NB4 (cell line): ENCODE measurements at regions not wholly inside any gene's neighbourhood (a gene's known extent, or its start where the extent isn't known, plus 50 kb on each side); places are given as distances from the start of the nearest gene placed in this dataset.

Source experiments
- DNase-seq: peaks from one replicate; pipeline ENCODE4 v3.0.0; 2010; ENCODE audit warnings: low read depth
- H3K4me3 ChIP-seq: one replicate; pipeline ENCODE4 v1.5.1; 2011; ENCODE audit warnings: mild to moderate bottlenecking, low read depth, low read length, moderate library complexity
- MYC ChIP-seq: IDR thresholded peaks from 2 replicates; pipeline ENCODE4 v1.6.1; 2011; ENCODE audit warnings: low read depth, low read length
- POLR2A ChIP-seq: IDR thresholded peaks from 2 replicates; pipeline ENCODE4 v1.6.1; 2011; ENCODE audit warnings: mild to moderate bottlenecking; ENCODE audit not compliant: insufficient read length; ENCODE audit errors: extremely low read depth
- TF ChIP-seq, protein P1 (sequence below): IDR thresholded peaks from one replicate; pipeline ENCODE4 v1.5.1; 2012; ENCODE audit warnings: low read depth, low read length
- TF ChIP-seq, protein P2 (sequence below): IDR thresholded peaks from 2 replicates; pipeline ENCODE4 v1.6.1; 2011; ENCODE audit warnings: low read depth, low read length

GRCh38 chr2:193965263-193965662, 1691.8 kb upstream of the SLC39A10 start:
- no peak for TF ChIP-seq MYC
- TF ChIP-seq POLR2A: no peak
- TF ChIP-seq, protein P1, sequence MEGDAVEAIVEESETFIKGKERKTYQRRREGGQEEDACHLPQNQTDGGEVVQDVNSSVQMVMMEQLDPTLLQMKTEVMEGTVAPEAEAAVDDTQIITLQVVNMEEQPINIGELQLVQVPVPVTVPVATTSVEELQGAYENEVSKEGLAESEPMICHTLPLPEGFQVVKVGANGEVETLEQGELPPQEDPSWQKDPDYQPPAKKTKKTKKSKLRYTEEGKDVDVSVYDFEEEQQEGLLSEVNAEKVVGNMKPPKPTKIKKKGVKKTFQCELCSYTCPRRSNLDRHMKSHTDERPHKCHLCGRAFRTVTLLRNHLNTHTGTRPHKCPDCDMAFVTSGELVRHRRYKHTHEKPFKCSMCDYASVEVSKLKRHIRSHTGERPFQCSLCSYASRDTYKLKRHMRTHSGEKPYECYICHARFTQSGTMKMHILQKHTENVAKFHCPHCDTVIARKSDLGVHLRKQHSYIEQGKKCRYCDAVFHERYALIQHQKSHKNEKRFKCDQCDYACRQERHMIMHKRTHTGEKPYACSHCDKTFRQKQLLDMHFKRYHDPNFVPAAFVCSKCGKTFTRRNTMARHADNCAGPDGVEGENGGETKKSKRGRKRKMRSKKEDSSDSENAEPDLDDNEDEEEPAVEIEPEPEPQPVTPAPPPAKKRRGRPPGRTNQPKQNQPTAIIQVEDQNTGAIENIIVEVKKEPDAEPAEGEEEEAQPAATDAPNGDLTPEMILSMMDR: no peak
- TF ChIP-seq, protein P2, sequence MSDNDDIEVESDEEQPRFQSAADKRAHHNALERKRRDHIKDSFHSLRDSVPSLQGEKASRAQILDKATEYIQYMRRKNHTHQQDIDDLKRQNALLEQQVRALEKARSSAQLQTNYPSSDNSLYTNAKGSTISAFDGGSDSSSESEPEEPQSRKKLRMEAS: no peak
- H3K4me3 ChIP-seq: no peak overlapping the region
- no peak for DNase-seq

DNA sequence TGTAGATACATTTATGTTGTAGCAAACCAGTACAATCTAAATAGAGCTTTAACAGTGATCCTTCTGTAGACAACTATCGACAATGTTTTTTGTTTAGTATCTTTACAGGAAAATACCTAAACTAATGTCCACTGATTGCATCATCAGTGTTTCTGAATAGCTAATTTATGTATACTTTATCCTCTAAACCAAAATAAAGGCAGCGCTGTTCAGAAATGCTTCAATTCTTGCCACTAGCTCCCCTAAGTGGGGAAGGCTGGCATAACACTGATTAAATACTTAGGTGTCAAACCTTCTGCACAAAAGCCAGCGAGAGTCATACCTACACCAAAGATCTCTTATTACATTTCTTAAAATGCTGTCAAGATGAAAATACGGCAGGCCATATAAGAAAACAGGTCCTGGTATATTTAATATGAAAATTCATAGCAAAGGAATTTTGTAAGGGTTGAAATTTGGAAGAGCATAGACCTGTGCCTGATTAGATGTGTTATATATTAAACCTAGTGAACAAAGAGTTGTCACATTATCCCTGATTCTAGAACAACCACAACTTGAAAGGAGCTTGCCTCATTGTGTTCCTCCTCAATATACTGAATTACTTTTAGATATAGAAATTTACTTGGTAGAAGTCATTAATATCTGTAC, 1693.4 kb upstream of the SLC39A10 start:
- peak; percentile 25 for DNase-seq
- no peak for TF ChIP-seq MYC
- TF ChIP-seq, protein P1: peak; percentile 38
- no peak overlapping the region for H3K4me3 ChIP-seq

DNA sequence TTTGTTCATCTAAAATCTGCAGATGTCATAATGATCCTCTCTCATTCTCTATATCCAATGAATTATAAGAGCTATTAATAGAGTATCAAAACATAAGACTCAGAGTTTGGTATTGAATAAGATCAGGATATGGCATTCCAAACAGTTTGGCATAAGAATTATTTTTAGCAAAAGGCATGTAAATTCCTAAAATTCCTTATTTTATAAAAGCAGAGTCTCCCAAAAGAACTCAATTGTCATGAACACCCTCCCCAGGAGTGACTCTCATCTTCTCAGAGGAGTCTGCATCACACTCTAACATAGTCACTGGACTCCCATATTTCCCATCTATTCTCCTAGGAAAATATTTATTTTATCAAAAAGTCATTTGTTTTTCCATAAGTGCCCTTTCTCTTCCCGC, 1710.2 kb upstream of the SLC39A10 start:
- no peak for DNase-seq
- no peak overlapping the region for H3K4me3 ChIP-seq
- TF ChIP-seq, protein P2: no peak
- TF ChIP-seq POLR2A (no peak), MYC (no peak)
- TF ChIP-seq, protein P1: no peak

DNA sequence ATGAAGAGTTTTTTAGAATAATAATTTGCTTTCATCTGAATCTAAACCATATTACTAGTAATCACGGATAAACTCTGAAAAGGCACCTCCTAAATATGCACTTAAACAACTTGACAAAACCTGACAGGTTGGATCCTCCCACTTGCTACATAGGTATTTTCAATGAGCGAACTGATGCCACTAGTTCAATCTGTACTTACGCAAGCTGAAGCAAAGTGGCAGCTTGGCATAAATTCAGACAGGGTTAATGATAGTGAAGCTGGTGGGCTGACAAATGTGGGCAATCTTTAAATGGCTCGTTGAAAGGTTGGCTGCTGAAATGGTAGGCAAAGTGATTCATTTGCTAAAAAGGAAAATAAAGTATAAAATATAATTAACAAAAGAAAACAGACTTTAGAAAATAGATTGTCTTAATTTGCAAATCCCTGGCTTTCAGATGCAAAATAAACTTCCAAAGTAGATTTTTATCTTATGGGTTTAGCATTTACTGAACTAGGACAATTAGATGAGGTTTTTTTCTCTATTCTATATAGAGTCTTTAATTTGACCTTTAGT, 1713.5 kb upstream of the SLC39A10 start:
- DNase-seq: no peak
- TF ChIP-seq MYC (no peak), POLR2A (no peak)
- TF ChIP-seq, protein P2: no peak
- TF ChIP-seq, protein P1: no peak

DNA sequence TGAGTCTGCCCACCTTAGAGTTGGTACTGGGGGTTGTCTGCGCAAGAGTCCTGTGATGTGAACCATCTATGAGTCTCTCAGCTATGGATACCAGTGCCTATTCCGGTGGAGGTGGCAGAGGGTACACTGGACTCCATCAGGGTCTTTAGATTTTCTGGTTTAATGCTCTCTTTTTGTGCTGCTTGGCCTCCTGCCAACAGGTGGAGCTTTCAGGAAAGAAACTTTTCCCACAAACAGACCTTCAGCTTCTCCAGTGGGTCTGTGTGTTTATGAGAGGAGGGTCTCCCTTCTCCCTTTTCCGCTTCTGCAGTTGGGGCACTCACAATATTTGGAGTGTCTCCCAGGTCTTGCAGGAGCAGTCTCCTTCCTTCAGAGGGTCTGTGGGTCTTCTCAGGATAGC, 1721.9 kb upstream of the SLC39A10 start:
- DNase-seq: no peak
- TF ChIP-seq, protein P1: no peak
- TF ChIP-seq, protein P2: no peak
- no peak for TF ChIP-seq POLR2A
- no peak for TF ChIP-seq MYC
- no peak overlapping the region for H3K4me3 ChIP-seq

More for the DNA sequence above, 1713.5 kb upstream of the SLC39A10 start:
- H3K4me3 ChIP-seq: no peak overlapping the region
